Lung microvascular endothelial cell (primary cell): ENCODE measurements at regions not wholly inside any gene's neighbourhood (a gene's known extent, or its start where the extent isn't known, plus 50 kb on each side); places are given as distances from the start of the nearest gene placed in this dataset.
"Not testable (repeated sequence)": the region's sequence is repeated elsewhere in the genome, so short reads cannot be mapped to it uniquely, and the experiment has no call there.

Experiments
- DNase-seq, 2 donors: peaks; one replicate each; pipeline versions ENCODE4 v3.0.0 to v3.0.0-alpha.2; 2010; ENCODE audit warnings: low read depth in 2 of 2

DNA sequence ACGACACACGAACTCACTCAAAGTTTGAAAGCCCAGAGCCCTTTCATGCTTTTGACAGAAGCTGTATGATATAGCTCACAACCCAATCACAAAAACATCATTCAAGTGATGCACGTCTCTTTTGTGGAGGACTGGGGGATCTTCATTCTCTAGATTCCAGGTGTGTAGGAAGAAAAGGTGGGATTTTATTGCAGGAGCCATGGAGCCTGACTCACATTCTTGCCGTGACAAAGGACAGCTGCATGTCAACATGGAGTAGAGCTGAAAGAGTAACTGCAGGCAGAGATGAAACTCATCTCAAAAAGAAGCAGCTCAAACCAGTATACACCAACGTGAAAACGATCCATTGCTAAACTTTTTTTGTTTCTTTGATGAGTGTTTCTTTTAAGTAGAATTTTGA lies 50.9 kb upstream of the PDE1A start:
- no peak for DNase-seq

DNA sequence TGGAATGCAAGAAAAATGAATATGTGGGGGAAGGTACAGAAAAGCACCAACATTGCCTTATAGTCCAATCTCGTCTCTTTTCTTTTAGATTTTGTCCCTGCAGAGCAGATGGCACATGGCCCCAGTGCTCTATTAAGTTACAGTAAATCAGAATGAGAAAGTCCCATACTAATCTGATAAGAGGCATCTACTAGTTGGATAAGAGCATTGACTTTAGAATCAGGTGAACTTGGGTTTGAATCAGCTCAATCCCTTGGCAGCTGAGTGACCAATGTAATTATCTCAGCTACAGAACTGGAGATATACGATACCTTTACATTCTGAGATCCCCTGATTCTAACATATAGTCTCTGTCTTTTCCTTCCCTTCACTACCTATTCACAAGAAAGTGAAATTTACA lies 54.8 kb upstream of the PDE1A start:
- DNase-seq, result no peak

DNA sequence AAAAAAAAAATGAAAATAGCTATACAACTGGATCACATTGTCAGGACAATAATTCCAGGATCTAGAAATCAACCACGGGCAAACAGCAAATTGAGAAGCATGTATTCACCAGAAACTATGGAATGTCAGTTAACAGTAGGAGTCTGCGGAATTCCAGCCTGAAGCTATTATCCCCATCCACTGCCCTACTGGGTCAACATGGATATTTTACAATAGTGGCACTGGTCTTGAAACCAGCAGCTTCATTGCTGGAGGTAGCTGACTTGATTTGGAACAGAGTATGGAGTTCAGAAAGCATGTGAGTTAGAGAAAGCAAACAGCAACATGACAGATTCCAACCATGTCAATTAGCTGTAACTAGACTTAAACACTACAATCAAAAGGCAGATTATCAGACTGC lies 55.7 kb upstream of the PDE1A start:
- DNase-seq, result no peak

DNA sequence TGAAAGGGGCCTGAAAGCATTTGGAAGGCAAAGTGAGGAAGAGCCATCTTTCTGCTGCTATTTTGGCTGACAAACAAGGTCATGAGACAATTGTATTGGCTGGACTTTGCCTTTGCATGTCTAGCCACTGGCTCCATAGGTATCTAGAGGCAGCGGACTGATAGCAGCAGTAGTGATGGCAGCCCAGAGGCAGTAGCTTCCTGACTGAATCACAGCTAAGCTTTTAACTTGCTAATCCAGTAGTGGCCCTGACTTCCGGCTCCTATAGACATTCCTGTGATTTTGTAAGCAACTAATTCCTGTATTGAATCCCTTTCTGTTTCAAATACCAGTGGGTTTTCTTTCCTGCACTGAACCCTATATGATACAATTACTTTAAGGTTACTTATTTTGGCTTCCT lies 69.8 kb upstream of the PDE1A start:
- peak; percentile 4 to 12 for DNase-seq

DNA sequence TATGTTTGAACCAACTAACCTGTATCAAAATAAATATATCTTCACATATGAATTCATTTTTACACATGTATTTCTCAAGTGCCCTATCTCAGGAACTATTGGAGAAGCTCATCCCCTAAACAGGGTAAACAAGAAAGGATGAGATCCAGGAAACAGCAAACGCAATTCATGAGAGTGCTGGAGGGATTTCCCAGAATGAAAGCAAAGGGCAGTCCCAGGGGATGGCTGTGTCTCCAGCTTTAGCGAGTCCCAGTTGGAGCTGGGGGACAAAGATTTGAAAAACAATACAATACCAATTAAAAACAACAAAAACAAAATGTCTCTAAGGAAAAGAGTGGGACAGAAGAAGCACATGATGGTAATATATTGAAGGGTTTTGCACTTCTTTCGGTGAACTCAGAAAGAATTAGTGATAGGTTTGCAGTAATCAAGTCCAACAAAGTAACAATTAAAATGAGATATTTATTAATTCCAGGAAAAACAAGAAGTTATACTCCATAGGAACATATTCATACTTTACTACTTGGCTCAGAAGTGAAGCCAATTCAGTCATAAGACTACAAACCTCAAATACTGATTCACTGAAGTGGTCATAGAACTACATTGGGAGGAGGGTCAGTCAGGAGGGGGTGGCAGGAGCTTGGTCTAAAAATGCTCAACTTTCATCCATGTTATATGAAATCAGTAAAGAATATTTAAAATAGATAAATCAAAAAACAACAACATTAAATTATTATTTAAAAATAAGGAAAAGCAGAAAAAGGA lies 73.1 kb upstream of the PDE1A start:
- no peak for DNase-seq

DNA sequence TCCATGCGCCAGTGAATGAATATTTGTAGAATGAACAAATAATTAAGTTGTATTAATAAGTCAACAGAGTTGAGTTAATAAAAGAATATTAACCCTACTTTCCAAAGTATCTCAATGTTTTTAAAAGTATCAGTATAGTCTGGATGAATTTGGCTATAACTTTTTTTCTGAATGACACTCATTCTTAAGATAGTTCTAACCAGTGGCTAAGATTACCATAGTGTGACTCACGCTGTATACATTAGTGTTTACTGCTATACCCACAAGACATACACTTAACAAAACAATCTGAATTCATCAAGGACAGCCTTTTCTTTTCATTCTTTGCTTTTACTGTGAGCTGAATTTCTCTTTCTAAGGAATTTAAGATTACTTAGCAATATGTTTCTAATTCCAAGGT lies 77.0 kb upstream of the PDE1A start:
- no peak for DNase-seq

DNA sequence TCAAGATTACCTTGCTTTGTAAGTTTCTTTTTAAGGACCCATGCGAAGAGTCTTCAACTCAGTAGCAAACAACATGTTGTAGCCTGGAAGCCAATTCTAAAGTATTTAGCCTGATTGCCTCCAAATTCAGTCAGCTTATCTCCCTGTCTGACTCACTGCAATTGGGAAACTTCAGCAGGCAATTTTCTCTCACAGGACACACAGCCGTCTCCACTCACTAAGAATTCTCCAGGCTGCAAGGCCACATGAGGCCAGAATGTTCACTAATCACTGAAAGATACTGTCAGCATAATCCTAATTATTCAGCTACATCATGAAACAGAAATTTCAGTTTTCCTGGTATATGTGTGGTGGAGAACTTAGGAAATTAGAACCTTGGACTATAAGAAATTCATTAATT lies 78.1 kb upstream of the PDE1A start:
- no peak for DNase-seq

DNA sequence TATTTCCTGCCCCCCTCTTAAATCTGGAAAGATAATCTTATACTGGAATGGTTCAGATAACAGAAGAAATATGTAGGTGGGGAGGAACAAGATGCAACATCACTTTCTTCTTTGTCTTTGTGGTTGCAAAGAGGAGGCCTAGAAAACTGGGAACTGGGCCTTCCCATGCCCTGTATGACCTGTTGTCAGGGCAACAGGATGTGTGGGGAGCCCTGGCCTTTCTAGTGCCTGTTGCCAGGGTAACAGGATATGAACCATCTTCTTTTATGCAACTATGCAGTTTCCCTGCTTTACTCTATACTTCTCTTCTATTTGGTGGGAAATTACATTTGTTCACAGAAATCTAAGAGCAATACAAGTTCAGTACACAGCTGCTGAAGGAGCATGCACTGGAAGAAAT lies 79.8 kb upstream of the PDE1A start:
- DNase-seq, result peak; percentile 72 to 78

DNA sequence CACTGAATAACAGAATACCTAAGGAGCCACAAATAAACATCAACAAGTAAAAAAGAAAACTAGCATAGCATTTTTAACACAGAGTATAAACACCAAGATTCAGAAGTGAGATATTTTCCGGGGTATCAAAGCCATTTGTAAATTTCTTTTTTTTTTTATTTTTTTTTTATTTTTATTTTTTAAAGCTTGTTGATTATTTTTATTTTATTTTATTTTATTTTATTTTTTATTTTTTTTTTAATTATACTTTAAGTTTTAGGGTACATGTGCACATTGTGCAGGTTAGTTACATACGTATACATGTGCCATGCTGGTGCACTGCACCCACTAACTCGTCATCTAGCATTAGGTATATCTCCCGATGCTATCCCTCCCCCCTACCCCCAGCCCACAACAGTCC lies 81.7 kb upstream of the PDE1A start:
- DNase-seq, result not testable (repeated sequence)

DNA sequence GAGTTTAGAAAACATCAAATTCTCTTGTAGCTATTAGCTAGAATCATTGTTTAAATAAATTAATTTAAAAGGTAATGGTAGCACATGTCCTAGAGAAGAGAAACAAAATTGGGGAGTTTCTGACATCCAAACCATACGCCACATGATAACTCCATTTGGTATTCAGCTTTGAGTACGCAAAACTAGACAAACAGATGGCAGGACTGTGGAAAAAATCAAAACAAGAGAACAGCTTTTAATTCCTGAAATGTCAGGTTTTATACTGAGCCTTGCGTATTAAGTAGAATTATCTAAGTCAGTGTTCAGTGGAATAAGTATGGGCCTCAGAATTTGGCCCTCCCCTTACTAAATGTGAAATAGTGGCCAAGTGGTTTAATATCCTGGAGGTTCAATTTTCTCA lies 82.4 kb upstream of the PDE1A start:
- DNase-seq, result no peak

DNA sequence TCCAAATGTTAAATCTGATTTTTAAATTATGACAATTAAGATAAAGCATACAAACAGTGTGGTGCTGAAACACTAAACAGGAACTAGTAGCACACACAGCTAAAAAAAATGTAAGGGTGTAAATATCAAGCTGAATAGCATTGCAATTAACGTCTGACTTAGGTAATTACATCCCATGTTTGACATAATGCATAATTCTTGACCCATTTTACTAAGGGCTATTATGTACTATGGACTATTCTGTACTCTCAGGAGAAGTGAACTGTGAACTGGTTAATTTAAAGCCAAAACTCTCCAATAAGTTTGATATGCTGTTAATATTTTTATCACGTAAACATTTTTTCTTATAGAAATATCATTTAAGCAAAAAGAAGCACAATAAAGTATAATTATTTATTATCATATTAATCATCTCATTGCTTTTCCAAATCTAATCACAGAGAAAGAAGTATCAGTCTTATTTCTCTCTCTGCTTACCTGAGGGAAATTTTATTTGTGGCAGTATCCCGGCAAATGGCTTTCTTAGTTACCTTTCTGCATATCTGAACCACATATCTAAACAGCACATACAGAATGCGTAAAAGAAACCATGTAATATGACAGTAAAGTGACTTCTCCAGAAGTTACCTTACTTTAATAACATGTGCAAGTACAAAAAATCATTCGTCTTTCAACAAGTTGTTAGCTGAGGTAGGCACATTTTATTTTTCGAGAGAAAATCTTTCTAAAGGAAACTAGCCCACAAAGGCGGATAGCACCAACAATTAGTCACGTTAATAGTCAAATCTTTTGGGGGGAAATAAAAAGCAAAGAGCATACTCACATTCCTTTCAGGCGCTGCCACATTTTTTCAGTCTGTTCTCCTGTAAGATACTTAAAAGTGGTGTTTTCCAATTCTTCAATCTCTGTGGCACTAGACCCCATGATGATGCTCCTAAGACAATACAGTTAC lies 94.9 kb upstream of the PDE1A start:
- peak in 1 of 2 donors; percentile 9 for DNase-seq

DNA sequence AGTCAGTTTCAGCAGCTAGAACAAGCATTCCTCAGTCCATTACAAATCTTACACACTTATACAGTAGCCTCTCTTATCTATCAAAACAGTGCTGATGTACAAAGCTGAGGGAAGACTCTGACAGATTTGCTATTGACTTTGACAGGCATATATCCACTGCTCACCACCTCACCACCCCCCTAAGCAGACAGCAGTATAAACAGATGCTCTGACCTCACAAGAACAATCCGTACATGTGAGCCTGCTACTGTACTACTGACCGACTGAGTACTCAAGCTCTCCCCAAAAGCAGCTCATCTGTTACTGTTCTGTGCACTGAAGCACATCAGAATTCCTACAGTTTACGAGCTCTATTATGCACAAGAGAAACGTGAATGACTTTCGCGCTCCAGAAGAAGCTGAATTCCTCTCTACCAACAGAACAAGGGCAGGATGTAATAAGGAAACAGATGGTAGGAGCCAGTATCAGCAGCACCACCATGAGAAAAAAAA lies 95.6 kb upstream of the PDE1A start:
- DNase-seq, result peak; percentile 60 to 83

DNA sequence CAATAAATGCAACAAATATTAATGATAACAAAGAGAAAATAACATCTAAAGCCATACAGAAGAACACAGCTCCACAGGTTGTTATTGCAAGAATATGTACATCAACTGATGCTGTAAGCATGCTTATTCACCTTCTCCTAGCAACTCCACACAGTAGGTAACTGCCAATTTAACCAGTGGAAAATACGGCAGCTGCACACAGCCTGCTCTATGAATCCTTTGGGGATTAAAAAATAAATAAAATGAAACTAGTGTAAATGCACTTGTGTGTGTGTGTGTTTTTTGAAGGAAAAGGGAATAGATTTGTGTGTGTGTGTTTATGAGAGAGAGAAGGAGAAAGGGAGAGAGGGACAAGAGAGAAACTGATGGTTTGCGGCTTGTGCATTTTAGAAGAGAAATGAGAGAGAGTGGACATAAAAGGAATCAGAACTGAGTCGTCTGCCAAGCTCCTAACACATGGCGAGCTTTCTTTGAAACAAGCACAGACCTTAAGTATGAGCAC lies 96.2 kb upstream of the PDE1A start:
- DNase-seq, result peak; percentile 5 to 79

DNA sequence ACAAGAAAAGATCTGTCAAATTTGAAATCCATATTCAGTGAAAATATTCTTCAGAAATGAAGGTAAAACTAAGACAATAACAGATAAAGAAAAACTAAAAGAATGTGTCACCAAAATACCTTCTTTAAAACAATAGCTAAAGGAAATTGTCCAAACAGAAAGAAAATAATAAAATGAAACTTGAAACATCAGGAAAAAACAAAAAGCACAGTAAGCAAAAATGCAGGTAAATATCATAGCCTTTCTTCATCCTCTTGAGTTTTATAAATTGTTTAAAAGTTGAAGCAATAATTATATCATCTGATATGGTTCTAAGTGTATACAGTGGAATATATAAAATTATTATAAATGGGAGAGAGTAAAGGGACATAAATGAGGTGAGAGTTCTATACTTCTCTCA lies 103.8 kb upstream of the PDE1A start:
- no peak for DNase-seq

DNA sequence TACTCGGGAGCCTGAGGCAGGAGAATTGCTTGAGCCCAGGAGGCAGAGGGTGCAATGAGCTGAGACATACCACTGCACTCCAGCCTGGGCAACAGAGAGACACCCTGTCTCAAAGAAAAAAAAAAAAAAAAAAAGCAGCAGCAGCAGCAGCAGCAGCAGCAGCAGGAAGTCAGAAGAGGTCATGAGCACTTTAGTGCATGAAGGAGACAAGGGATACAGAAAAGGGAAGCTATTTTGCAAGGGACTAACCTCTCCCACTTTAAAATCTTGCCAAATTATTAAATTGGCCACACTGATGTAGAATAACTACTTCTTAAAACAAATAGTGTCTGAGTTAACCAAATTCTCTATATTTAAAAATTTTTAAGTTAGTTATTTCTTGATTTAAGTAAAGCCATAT lies 113.4 kb upstream of the PDE1A start:
- no peak for DNase-seq

DNA sequence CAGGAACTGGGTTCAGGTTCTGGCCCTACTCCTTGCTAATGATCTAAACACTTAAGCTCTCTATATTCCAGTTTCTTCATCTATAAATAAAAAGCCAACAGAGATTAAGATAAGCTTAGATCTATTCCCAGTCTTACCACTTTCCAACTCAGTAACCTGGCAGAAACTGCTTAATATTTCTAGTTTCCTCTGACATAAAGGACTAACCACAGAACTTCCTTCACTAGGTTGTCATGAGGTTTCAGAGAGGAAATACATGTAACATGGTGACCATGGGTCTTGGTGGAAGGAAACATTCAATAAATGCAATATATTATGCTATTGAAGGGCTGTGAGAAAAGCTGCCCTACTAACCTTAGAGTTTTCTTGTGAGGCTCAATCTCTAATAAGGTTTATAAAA lies 114.4 kb upstream of the PDE1A start:
- peak in 1 of 2 donors; percentile 20 for DNase-seq

DNA sequence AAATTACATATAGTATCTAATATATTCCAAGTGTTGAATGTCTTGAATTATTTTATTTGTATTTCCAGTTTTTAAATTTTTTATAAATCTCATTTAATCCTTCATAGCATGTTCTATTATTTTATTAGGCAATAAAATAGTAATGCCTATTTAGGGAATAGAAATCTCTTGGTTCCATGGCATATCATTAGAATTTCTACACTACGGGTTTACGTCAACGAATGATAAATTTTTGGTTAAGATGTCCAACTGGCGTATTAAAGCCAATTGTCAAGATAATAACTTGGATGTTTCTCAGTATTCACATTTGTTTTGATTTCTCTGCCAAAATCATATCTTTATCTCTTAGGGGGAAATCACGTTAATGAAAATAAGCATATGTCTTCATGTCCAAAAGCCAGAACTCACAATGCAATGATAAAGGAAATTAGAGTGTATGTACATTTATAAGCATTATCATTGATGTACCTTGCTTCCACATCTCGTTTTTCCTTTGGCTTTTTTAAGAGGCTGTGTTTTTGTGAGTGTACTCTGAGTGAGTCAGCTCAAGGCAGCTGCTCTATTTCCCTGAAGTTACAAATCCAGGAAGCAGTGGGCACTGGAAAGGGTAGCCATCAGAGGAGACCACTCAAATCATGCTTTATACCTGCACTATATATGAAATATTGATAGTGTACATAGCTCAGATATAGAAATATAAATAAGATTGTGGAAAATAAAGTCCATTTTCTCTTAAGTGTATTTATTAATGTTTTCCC lies 115.8 kb upstream of the PDE1A start:
- peak in 1 of 2 donors; percentile 27 for DNase-seq

DNA sequence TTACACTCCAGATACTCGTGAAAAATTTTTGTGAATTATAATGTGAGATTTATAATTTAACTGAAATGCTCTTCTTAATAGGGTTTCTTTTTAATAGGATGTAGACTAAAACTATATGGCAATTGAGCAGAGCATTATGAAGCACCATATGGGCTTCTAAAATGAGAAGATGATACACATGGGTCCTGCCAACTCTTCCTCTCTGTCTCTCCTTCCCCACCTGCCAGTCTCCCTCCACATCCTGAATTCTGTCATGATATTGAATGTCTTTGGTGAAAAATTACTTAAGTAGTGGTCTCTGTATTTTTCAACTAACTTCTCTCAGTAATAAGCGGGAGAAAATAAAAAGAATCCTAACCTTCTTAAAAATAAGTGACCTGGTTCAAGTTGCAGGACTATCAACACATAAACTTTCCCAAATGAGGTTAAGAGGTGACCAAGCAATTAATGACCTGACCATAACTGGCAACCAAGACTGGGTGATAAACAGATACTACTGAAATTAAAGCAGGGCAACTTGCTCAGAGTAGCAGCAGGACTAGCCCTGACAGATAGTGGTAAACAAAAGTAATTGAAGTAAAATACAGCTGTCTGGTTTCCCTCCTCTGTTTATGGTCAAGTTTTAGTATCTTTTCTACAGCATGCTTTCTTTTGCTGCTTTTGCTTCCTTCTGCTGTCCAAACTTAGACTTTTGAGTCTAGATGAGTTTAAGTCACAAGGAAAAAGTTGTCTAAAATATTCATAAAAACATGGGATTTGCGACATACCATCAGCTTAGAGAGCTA lies 117.1 kb upstream of the PDE1A start:
- no peak for DNase-seq

DNA sequence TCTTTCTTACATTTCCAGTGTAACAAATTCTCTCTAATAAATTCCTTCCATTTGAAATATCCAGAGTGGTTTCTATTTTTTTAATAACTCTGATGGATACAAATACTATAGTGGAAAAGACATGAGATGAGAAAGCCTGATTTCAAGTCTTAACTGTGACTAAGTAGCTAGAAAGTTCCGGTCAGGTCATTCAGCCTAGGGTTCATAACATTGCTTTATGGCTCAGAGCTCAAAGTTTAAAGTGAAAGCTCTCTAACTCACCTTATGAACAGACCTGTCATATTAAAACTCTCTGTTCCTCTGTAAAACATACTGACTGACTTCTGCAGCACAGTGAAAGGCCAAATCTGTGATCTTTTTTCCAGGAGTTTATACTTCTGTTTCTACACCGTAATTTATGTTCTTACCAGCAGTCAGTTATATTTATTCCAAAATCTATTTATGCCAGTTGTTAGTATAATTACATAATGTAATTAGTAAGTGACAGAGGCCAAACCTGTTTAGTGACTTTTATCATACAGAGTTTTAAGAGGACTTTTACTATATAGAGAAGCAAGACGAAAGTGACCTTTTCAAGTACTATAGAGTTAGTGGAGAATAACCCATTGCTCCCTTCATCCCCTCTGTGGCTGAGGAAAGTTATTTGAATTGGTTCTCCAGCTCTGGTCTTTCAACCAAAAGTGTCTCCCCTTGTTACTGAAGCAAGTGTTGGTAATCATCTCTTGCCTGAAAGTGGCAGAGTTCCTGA lies 118.8 kb upstream of the PDE1A start:
- peak in 1 of 2 donors; percentile 25 for DNase-seq
